ENCODE measurements at regions not wholly inside any gene's neighbourhood (a gene's known extent, or its start where the extent isn't known, plus 50 kb on each side); places are given as distances from the start of the nearest gene placed in this dataset.

GRCh38 chr9:113678119-113678858, 197.8 kb upstream of the ZNF618 start:
- H3F3A ChIP-seq (replicated peaks; ENCODE audit: insufficient read depth): peaks cover 37% of the 10 kb centered on the region
- no peak overlapping the region for H3K4me2 ChIP-seq
- no peaks in the 10 kb centered on the region for H3K9me3 ChIP-seq
- H2AFZ ChIP-seq (ENCODE audit: low read depth): no peak overlapping the region
- no peak overlapping the region for H3K4me3 ChIP-seq (ENCODE audit: low read depth in 2 of 2, low read length in 1 of 2)
- no peaks in the 10 kb centered on the region for H3K9me2 ChIP-seq
- H3K27me3 ChIP-seq (ENCODE audit: insufficient read depth): no peaks in the 10 kb centered on the region
- TF ChIP-seq IRF3 (IDR thresholded peaks at IDR 0.05; ENCODE audit: low read depth, low read length): no peak
- TF ChIP-seq SIN3A (IDR thresholded peaks at IDR 0.05; ENCODE audit: borderline replicate concordance, low read depth, low read length): no peak
- TF ChIP-seq REST (IDR thresholded peaks at IDR 0.05; ENCODE audit: low read depth, low read length): no peak
- no peak for TF ChIP-seq POLR2AphosphoS5 (IDR thresholded peaks at IDR 0.05; ENCODE audit: low read depth, low read length)
- no peak for TF ChIP-seq FOSL2 (IDR thresholded peaks at IDR 0.05; ENCODE audit: borderline replicate concordance, low read depth)
- TF ChIP-seq GATA2 (CRISPR knock-in tag; IDR thresholded peaks at IDR 0.05): no peak
- TF ChIP-seq TEAD4 (IDR thresholded peaks at IDR 0.05; ENCODE audit: borderline replicate concordance, insufficient read depth): no peak
- TF ChIP-seq TAF1 (IDR thresholded peaks at IDR 0.05; ENCODE audit: borderline replicate concordance, low read depth, low read length): no peak
- TF ChIP-seq, protein P1, sequence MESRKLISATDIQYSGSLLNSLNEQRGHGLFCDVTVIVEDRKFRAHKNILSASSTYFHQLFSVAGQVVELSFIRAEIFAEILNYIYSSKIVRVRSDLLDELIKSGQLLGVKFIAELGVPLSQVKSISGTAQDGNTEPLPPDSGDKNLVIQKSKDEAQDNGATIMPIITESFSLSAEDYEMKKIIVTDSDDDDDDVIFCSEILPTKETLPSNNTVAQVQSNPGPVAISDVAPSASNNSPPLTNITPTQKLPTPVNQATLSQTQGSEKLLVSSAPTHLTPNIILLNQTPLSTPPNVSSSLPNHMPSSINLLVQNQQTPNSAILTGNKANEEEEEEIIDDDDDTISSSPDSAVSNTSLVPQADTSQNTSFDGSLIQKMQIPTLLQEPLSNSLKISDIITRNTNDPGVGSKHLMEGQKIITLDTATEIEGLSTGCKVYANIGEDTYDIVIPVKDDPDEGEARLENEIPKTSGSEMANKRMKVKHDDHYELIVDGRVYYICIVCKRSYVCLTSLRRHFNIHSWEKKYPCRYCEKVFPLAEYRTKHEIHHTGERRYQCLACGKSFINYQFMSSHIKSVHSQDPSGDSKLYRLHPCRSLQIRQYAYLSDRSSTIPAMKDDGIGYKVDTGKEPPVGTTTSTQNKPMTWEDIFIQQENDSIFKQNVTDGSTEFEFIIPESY (IDR thresholded peaks at IDR 0.05; ENCODE audit: borderline replicate concordance, low read depth): no peak
- TF ChIP-seq EP300 (IDR thresholded peaks at IDR 0.05; ENCODE audit: borderline replicate concordance in 1 of 2, low read depth in 1 of 2, low read length in 1 of 2): no peak
- no peak for TF ChIP-seq RFX5 (IDR thresholded peaks at IDR 0.05; ENCODE audit: low read length)
- no peak for TF ChIP-seq ELF1 (IDR thresholded peaks at IDR 0.05)
- TF ChIP-seq, protein P2, sequence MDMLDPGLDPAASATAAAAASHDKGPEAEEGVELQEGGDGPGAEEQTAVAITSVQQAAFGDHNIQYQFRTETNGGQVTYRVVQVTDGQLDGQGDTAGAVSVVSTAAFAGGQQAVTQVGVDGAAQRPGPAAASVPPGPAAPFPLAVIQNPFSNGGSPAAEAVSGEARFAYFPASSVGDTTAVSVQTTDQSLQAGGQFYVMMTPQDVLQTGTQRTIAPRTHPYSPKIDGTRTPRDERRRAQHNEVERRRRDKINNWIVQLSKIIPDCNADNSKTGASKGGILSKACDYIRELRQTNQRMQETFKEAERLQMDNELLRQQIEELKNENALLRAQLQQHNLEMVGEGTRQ (IDR thresholded peaks at IDR 0.05; ENCODE audit: borderline replicate concordance, low read depth, low read length): no peak
- no peak for TF ChIP-seq FOXJ3 (CRISPR knock-in tag; IDR thresholded peaks at IDR 0.05)
- no peak overlapping the region for H3K9ac ChIP-seq
- ChIA-PET CTCF (interaction anchor here (0.9 to 1.1 kb wide), 2 partner anchors 87 to 405 kb away, joined by 3 read pairs; no protein-coding TSS in a partner anchor), POLR2A (no interaction called here)
- H3K79me2 ChIP-seq (ENCODE audit: insufficient read depth): no peaks in the 10 kb centered on the region
- WGBS (ENCODE audit: low lambda C conversion rate): 75% methylated on average over 3 of the region's 3 CpGs
- no peaks in the 10 kb centered on the region for H3K36me3 ChIP-seq (replicated peaks in 1 of 2; ENCODE audit: control insufficient read depth in 1 of 2, insufficient read depth in 2 of 2, low read length in 1 of 2)
- H4K20me1 ChIP-seq (ENCODE audit: insufficient read depth): no peaks in the 10 kb centered on the region
- peaks cover 2 to 32% of the 10 kb centered on the region in 2 experiments; a peak in 3 of 4 replicates for H3K4me1 ChIP-seq (ENCODE audit: control insufficient read depth in 1 of 2, insufficient read depth in 2 of 2, low read depth in 1 of 2, low read length in 1 of 2)
- no peak for DNase-seq
- H3K27ac ChIP-seq (ENCODE audit: low read depth in 2 of 2, low read length in 1 of 2): no peak overlapping the region
